ENCODE measurements at regions not wholly inside any gene's neighbourhood (a gene's known extent, or its start where the extent isn't known, plus 50 kb on each side); places are given as distances from the start of the nearest gene placed in this dataset.

DNA sequence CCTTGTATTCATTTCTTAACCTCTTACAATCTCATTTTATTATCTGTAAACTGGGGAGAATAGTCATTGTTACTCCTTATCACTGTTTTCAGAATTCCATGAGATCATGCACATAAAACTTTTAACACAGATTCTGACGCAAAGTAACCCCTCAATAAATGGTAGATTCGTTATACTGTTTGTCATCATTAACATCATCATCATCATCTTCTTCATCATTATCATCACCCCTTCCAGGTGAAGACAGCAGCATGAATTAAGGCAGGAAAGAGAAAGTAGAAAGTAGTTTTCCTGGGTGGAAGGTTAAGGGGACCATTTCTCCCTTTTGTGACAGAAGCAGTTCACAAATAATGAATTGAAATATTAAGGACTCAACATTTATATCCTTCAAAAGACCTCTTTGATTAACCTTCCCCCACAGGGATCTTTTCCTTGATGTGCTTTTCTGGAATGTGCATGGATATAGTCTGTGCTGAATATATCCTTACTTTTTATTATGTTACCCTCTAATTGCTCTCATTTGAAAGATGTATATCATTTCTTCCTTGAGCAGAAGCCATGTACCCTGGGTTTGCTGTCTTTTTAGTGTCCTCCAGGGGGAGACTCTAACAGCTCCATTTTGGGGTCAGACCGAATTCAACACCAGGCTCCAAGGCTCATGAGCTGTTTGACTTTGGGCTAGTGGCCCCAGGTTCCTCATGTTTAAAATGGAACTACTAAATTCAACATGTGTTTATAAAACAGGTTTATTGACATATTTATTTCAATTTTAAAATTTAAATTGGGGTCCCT, 1029.9 kb upstream of the WWC1 start:
- H3K4me1 ChIP-seq (ENCODE audit: insufficient read depth, low read length, severe bottlenecking) = no peaks in the 10 kb centered on the region
- H4K20me1 ChIP-seq (ENCODE audit: insufficient read depth, low read length) = no peaks in the 10 kb centered on the region
- no peak overlapping the region for H3K27ac ChIP-seq (ENCODE audit: low read depth, low read length, poor library complexity, severe bottlenecking)
- H3F3A ChIP-seq (ENCODE audit: insufficient read depth, low read length) = no peaks in the 10 kb centered on the region
- no peaks in the 10 kb centered on the region for H3K9me2 ChIP-seq (ENCODE audit: low read depth, low read length)
- H3K4me2 ChIP-seq (ENCODE audit: low read length) = no peak overlapping the region
- TF ChIP-seq, protein P1, sequence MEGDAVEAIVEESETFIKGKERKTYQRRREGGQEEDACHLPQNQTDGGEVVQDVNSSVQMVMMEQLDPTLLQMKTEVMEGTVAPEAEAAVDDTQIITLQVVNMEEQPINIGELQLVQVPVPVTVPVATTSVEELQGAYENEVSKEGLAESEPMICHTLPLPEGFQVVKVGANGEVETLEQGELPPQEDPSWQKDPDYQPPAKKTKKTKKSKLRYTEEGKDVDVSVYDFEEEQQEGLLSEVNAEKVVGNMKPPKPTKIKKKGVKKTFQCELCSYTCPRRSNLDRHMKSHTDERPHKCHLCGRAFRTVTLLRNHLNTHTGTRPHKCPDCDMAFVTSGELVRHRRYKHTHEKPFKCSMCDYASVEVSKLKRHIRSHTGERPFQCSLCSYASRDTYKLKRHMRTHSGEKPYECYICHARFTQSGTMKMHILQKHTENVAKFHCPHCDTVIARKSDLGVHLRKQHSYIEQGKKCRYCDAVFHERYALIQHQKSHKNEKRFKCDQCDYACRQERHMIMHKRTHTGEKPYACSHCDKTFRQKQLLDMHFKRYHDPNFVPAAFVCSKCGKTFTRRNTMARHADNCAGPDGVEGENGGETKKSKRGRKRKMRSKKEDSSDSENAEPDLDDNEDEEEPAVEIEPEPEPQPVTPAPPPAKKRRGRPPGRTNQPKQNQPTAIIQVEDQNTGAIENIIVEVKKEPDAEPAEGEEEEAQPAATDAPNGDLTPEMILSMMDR (IDR thresholded peaks at IDR 0.05; ENCODE audit: low read length) = peak; percentile 50
- no peak for TF ChIP-seq EZH2 (IDR thresholded peaks at IDR 0.05; ENCODE audit: borderline replicate concordance, low read length)
- H3K4me3 ChIP-seq (ENCODE audit: low read depth, low read length, poor library complexity, severe bottlenecking) = no peak overlapping the region
- H3K36me3 ChIP-seq (ENCODE audit: insufficient read depth, low read length) = no peaks in the 10 kb centered on the region
- H3K9ac ChIP-seq (ENCODE audit: low read length) = no peak overlapping the region
- H3K79me2 ChIP-seq (ENCODE audit: insufficient read depth, low read length) = no peaks in the 10 kb centered on the region
- H2AFZ ChIP-seq (ENCODE audit: low read length) = no peak overlapping the region
- no peaks in the 10 kb centered on the region for H3K27me3 ChIP-seq (ENCODE audit: insufficient read depth, low read length)
- H3K9me3 ChIP-seq (ENCODE audit: low read length) = no peaks in the 10 kb centered on the region

DNA sequence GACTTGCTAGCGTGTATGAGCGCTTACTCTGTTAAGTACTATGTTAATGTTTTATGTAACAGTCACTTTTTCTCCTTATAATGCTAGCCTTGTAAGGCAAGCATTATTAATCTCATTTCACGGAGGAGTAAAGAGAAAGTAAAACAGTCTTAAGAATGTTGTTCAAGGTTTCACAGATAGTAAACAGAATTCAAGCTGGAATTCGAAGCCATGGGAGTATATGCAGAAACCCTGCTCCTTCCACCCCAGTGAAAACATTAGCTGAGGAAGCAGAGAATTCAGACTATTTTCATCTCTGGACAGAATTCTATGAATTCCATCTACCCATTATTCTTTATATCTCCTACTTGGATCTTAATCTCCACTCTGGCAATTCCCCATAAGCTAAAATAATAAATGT, 1028.3 kb upstream of the WWC1 start:
- Histone ChIP-seq H3K9ac (ENCODE audit: low read length) (no peak overlapping the region), H3K27me3 (ENCODE audit: insufficient read depth, low read length) (no peaks in the 10 kb centered on the region), H3K79me2 (ENCODE audit: insufficient read depth, low read length) (no peaks in the 10 kb centered on the region), H3K36me3 (ENCODE audit: insufficient read depth, low read length) (no peaks in the 10 kb centered on the region), H3K4me3 (ENCODE audit: low read depth, low read length, poor library complexity, severe bottlenecking) (no peak overlapping the region), H3F3A (ENCODE audit: insufficient read depth, low read length) (no peaks in the 10 kb centered on the region), H3K27ac (ENCODE audit: low read depth, low read length, poor library complexity, severe bottlenecking) (no peak overlapping the region), H3K9me3 (ENCODE audit: low read length) (no peaks in the 10 kb centered on the region), H3K9me2 (ENCODE audit: low read depth, low read length) (no peaks in the 10 kb centered on the region), H2AFZ (ENCODE audit: low read length) (no peak overlapping the region), H4K20me1 (ENCODE audit: insufficient read depth, low read length) (no peaks in the 10 kb centered on the region), H3K4me1 (ENCODE audit: insufficient read depth, low read length, severe bottlenecking) (no peaks in the 10 kb centered on the region), H3K4me2 (ENCODE audit: low read length) (no peak overlapping the region)
- no peak for TF ChIP-seq EZH2 (IDR thresholded peaks at IDR 0.05; ENCODE audit: borderline replicate concordance, low read length)
- TF ChIP-seq, protein P1 (IDR thresholded peaks at IDR 0.05; ENCODE audit: low read length) = no peak

DNA sequence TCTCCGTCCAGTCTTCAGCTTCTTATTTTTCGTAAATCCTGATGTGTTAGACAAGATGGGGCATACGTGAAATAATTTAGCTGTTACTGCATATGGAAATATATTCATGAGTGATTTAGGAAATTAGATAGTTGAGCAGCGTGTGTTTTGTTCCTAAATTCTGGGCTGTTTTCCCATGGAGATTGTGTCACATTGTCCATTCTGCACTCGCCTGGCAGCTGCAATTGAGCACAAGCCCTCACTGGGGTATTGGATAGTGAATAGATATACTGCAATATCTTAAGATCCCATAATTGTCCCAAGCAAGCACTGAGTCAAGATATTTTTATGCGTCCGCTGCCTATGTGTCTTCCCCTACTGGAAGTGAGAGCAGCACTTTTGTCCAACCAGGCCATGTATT, 1027.1 kb upstream of the WWC1 start:
- no peak overlapping the region for H2AFZ ChIP-seq (ENCODE audit: low read length)
- no peaks in the 10 kb centered on the region for H3K4me1 ChIP-seq (ENCODE audit: insufficient read depth, low read length, severe bottlenecking)
- no peaks in the 10 kb centered on the region for H3K36me3 ChIP-seq (ENCODE audit: insufficient read depth, low read length)
- H3K4me3 ChIP-seq (ENCODE audit: low read depth, low read length, poor library complexity, severe bottlenecking) = no peak overlapping the region
- H3K9me2 ChIP-seq (ENCODE audit: low read depth, low read length) = no peaks in the 10 kb centered on the region
- H3K27ac ChIP-seq (ENCODE audit: low read depth, low read length, poor library complexity, severe bottlenecking) = no peak overlapping the region
- TF ChIP-seq EZH2 (IDR thresholded peaks at IDR 0.05; ENCODE audit: borderline replicate concordance, low read length) = no peak
- TF ChIP-seq, protein P1 (IDR thresholded peaks at IDR 0.05; ENCODE audit: low read length) = no peak
- H4K20me1 ChIP-seq (ENCODE audit: insufficient read depth, low read length) = no peaks in the 10 kb centered on the region
- no peak overlapping the region for H3K9ac ChIP-seq (ENCODE audit: low read length)
- no peaks in the 10 kb centered on the region for H3K79me2 ChIP-seq (ENCODE audit: insufficient read depth, low read length)
- no peak overlapping the region for H3K4me2 ChIP-seq (ENCODE audit: low read length)
- no peaks in the 10 kb centered on the region for H3F3A ChIP-seq (ENCODE audit: insufficient read depth, low read length)
- no peaks in the 10 kb centered on the region for H3K9me3 ChIP-seq (ENCODE audit: low read length)
- H3K27me3 ChIP-seq (ENCODE audit: insufficient read depth, low read length) = no peaks in the 10 kb centered on the region
